ENCODE measurements at regions not wholly inside any gene's neighbourhood (a gene's known extent, or its start where the extent isn't known, plus 50 kb on each side); places are given as distances from the start of the nearest gene placed in this dataset.

GRCh38 chr3:94331831-94332230 is 269.0 kb downstream of the NSUN3 start:
- no peaks in the 10 kb centered on the region for H3K4me1 Mint-ChIP-seq
- H3K27me3 Mint-ChIP-seq (ENCODE audit: low read depth) = no peaks in the 10 kb centered on the region
- no peaks in the 10 kb centered on the region for H3K36me3 Mint-ChIP-seq (ENCODE audit: low read depth)
- TF ChIP-seq, protein P1, sequence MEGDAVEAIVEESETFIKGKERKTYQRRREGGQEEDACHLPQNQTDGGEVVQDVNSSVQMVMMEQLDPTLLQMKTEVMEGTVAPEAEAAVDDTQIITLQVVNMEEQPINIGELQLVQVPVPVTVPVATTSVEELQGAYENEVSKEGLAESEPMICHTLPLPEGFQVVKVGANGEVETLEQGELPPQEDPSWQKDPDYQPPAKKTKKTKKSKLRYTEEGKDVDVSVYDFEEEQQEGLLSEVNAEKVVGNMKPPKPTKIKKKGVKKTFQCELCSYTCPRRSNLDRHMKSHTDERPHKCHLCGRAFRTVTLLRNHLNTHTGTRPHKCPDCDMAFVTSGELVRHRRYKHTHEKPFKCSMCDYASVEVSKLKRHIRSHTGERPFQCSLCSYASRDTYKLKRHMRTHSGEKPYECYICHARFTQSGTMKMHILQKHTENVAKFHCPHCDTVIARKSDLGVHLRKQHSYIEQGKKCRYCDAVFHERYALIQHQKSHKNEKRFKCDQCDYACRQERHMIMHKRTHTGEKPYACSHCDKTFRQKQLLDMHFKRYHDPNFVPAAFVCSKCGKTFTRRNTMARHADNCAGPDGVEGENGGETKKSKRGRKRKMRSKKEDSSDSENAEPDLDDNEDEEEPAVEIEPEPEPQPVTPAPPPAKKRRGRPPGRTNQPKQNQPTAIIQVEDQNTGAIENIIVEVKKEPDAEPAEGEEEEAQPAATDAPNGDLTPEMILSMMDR (IDR thresholded peaks at IDR 0.05; ENCODE audit: unreplicated experiment in 3 of 3) = no peak
- no peak overlapping the region for H3K27ac Mint-ChIP-seq
- no peak overlapping the region for H3K4me3 Mint-ChIP-seq
- no peaks in the 10 kb centered on the region for H3K9me3 Mint-ChIP-seq

GRCh38 chr3:94336046-94336753 is 273.3 kb downstream of the NSUN3 start:
- H3K27me3 Mint-ChIP-seq (ENCODE audit: low read depth) = no peaks in the 10 kb centered on the region

GRCh38 chr3:94345101-94345500 is 282.2 kb downstream of the NSUN3 start:
- H3K4me1 Mint-ChIP-seq = no peaks in the 10 kb centered on the region
- TF ChIP-seq, protein P1 (IDR thresholded peaks at IDR 0.05; ENCODE audit: unreplicated experiment in 3 of 3) = no peak
- peaks cover 3% of the 10 kb centered on the region for H3K27me3 Mint-ChIP-seq (ENCODE audit: low read depth)
- peaks cover 3% of the 10 kb centered on the region for H3K9me3 Mint-ChIP-seq
- no peak overlapping the region for H3K27ac Mint-ChIP-seq
- H3K4me3 Mint-ChIP-seq = no peak overlapping the region
- no peaks in the 10 kb centered on the region for H3K36me3 Mint-ChIP-seq (ENCODE audit: low read depth)

More at GRCh38 chr3:94336046-94336753, 273.3 kb downstream of the NSUN3 start:
- Mint-ChIP-seq H3K4me3 (no peak overlapping the region), H3K9me3 (no peaks in the 10 kb centered on the region), H3K4me1 (no peaks in the 10 kb centered on the region), H3K27ac (no peak overlapping the region), H3K36me3 (ENCODE audit: low read depth) (no peaks in the 10 kb centered on the region)
- TF ChIP-seq, protein P1 (IDR thresholded peaks at IDR 0.05; ENCODE audit: unreplicated experiment in 3 of 3) = peak; percentile 53 to 68 (median 62)

DNA sequence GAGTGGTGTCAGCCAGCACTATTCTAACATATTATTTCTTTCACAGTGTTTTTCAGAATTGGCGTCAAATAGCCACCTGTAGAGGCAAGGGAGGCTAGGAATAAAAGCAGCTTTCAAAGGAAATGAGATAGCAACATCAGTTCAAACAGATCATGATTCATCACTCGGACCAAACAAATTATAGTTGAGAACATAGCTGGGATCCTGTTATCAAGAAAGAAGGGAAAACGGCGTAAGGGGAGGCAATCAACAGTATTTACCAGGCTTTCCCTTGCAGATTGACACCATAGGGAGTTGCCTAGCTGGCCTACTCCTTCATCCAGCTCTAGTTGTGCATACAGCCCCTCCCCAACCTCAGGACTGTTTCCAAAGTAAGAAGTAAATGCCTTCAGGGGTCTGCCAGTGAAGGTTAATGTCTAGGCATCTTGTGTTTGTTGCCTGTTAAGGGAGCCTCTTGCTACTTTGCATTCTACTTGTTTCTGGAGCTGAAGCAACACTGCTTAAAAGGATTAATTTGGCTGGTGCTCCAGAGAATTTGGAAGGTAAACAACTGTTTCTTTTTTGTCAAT is 286.5 kb downstream of the NSUN3 start:
- TF ChIP-seq, protein P1 (IDR thresholded peaks at IDR 0.05; ENCODE audit: unreplicated experiment in 3 of 3) = no peak
- Mint-ChIP-seq H3K27me3 (ENCODE audit: low read depth) (peaks cover 3% of the 10 kb centered on the region), H3K4me1 (no peaks in the 10 kb centered on the region), H3K4me3 (no peak overlapping the region), H3K9me3 (peaks cover 3% of the 10 kb centered on the region), H3K27ac (no peak overlapping the region), H3K36me3 (ENCODE audit: low read depth) (no peaks in the 10 kb centered on the region)

DNA sequence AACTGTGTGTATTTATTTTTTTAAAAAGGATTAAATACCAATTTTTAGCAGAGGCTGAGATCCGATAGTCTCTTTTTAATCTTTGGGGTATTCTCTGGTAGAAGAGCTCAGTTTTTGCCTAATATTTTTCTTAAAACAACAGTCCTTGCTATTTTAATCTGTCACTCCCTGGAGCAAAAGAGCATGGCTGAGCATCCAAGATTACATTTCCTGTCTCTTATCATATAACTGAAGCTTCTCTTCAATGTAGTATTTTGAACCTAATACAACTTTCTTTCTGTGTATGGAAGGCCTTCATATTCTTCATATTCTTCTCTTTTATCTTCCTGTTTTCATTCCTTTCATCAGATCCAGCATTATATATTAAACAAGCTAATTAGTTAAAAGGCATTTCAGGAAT is 293.7 kb downstream of the NSUN3 start:
- Mint-ChIP-seq H3K4me1 (peaks cover 5% of the 10 kb centered on the region), H3K9me3 (no peaks in the 10 kb centered on the region), H3K4me3 (no peak overlapping the region), H3K27me3 (ENCODE audit: low read depth) (no peaks in the 10 kb centered on the region), H3K27ac (no peak overlapping the region), H3K36me3 (ENCODE audit: low read depth) (no peaks in the 10 kb centered on the region)
- TF ChIP-seq, protein P1 (IDR thresholded peaks at IDR 0.05; ENCODE audit: unreplicated experiment in 3 of 3) = no peak

- Mint-ChIP-seq H3K4me3 (no peak overlapping the region), H3K27me3 (ENCODE audit: low read depth) (no peaks in the 10 kb centered on the region), H3K9me3 (no peaks in the 10 kb centered on the region), H3K27ac (no peak overlapping the region), H3K4me1 (peaks cover 5% of the 10 kb centered on the region), H3K36me3 (ENCODE audit: low read depth) (no peaks in the 10 kb centered on the region)
- TF ChIP-seq, protein P1 (IDR thresholded peaks at IDR 0.05; ENCODE audit: unreplicated experiment in 3 of 3) = no peak
Measured at GRCh38 chr3:94359996-94360395, 297.1 kb downstream of the NSUN3 start.
